B cell (primary cell): ENCODE measurements at regions not wholly inside any gene's neighbourhood (a gene's known extent, or its start where the extent isn't known, plus 50 kb on each side); places are given as distances from the start of the nearest gene placed in this dataset.

Source experiments
- ATAC-seq: fragments of 200-7000 bp; cut with Tn5 transposase; one replicate; pipeline ENCODE4 v1.10.0; 2021; ENCODE audit warnings: low read depth, mild to moderate bottlenecking, moderate number of reproducible peaks, moderate library complexity
- CTCF ChIA-PET: fragments of 350-600 bp; sonication (Branson Sonifier 250); formaldehyde crosslinking; loops from one replicate; lab custom pipeline; 2021; ENCODE audit warnings: antibody characterized with exemption, inconsistent platforms; lab: Charles Lee
- POLR2A ChIA-PET: fragments of 350-600 bp; sonication (Branson Sonifier 250); formaldehyde crosslinking; loops from one replicate; lab custom pipeline; 2021; ENCODE audit warnings: antibody characterized with exemption; lab: Charles Lee
- DNase-seq: peaks from one replicate; pipeline ENCODE4 v3.0.0; 2013
- H2AFZ ChIP-seq: 2 replicates; pipeline ENCODE4 v1.6.1; 2012; ENCODE audit warnings: mild to moderate bottlenecking, low read depth, low read length; ENCODE audit not compliant: insufficient read depth, poor library complexity, severe bottlenecking
- H3K27ac ChIP-seq, 2 donors: 1 replicate in 1 of 2; 2 replicates in 1 of 2; pipeline ENCODE4 v1.5.1; 2012 to 2013; ENCODE audit warnings: low read length in 2 of 2, mild to moderate bottlenecking in 2 of 2, moderate library complexity in 1 of 2
- H3K27me3 ChIP-seq, 4 experiments: fragments of 200-600 bp in 1 of 4; sonication (generic) in 1 of 4; replicated peaks in 1 of 4; 1 replicate in 2 of 4; 2 replicates in 2 of 4; pipeline versions ENCODE4 v1.6.1 to v1.7.0; 2013 to 2016; ENCODE audit warnings: low read length in 3 of 4, mild to moderate bottlenecking in 2 of 4, mixed read lengths in 1 of 4, moderate library complexity in 1 of 4; ENCODE audit not compliant: insufficient read depth in 4 of 4, control insufficient read depth in 3 of 4; ENCODE audit errors: control extremely low read depth in 1 of 4
- H3K36me3 ChIP-seq, 2 experiments: replicated peaks in 1 of 2; 1 replicate in 1 of 2; 2 replicates in 1 of 2; pipeline versions ENCODE4 v1.6.1 to v1.7.1; 2013; ENCODE audit warnings: low read length in 1 of 2; ENCODE audit not compliant: insufficient read depth in 2 of 2, control insufficient read depth in 1 of 2; ENCODE audit errors: control extremely low read depth in 1 of 2, extremely low read depth in 1 of 2
- H3K4me1 ChIP-seq, 2 donors: fragments of 200-600 bp in 1 of 2; sonication (generic) in 1 of 2; 1 replicate in 1 of 2; 2 replicates in 1 of 2; pipeline versions ENCODE4 v1.5.1 to v1.6.1; 2013 to 2017; ENCODE audit warnings: low read length in 2 of 2; ENCODE audit not compliant: control insufficient read depth in 2 of 2, insufficient read depth in 2 of 2
- H3K4me2 ChIP-seq: replicated peaks from 2 replicates; pipeline ENCODE3; 2012; ENCODE audit warnings: mild to moderate bottlenecking, low read depth, low read length; ENCODE audit not compliant: poor library complexity, severe bottlenecking
- H3K4me3 ChIP-seq, 5 experiments: fragments of 200-600 bp in 1 of 5; sonication (generic) in 1 of 5; 1 replicate in 3 of 5; 2 replicates in 2 of 5; pipeline versions ENCODE4 v1.5.1 to v1.7.0; 2011 to 2016; ENCODE audit warnings: low read length in 4 of 5, mild to moderate bottlenecking in 4 of 5, low read depth in 2 of 5, control low read depth in 1 of 5, moderate library complexity in 1 of 5; ENCODE audit not compliant: insufficient read depth in 1 of 5; ENCODE audit errors: control extremely low read depth in 1 of 5, extremely low read depth in 1 of 5
- H3K79me2 ChIP-seq: fragments of 200-600 bp; sonication (generic); one replicate; pipeline ENCODE4 v1.6.0; 2016; ENCODE audit warnings: low read length; ENCODE audit not compliant: control insufficient read depth, insufficient read depth
- H3K9ac ChIP-seq: fragments of 200-600 bp; sonication (generic); 2 replicates; pipeline ENCODE4 v1.6.1; 2017; ENCODE audit warnings: mild to moderate bottlenecking, low read length, moderate library complexity
- H3K9me3 ChIP-seq, 3 donors: one replicate each; pipeline versions ENCODE4 v1.6.1 to v1.7.1; 2013; ENCODE audit warnings: low read length in 2 of 3; ENCODE audit not compliant: control insufficient read depth in 2 of 3, insufficient read depth in 1 of 3; ENCODE audit errors: control extremely low read depth in 1 of 3
- H4K20me1 ChIP-seq: 2 replicates; pipeline ENCODE4 v1.6.0; 2012; ENCODE audit warnings: mild to moderate bottlenecking, low read length; ENCODE audit not compliant: insufficient read depth, control insufficient read depth, poor library complexity, severe bottlenecking
- H3K27ac Mint-ChIP-seq: one replicate; pipeline ENCODE4 v1.8.0; 2021; ENCODE audit warnings: mixed read lengths
- H3K27me3 Mint-ChIP-seq: one replicate; pipeline ENCODE4 v1.8.0; 2021; ENCODE audit warnings: mixed read lengths
- H3K4me1 Mint-ChIP-seq: one replicate; pipeline ENCODE4 v1.8.0; 2021; ENCODE audit warnings: mixed read lengths
- H3K4me3 Mint-ChIP-seq: one replicate; pipeline ENCODE4 v1.8.0; 2021; ENCODE audit warnings: mixed read lengths
- H3K9me3 Mint-ChIP-seq: one replicate; pipeline ENCODE4 v1.8.0; 2022; ENCODE audit warnings: mixed read lengths; ENCODE audit not compliant: insufficient read depth
- EZH2 ChIP-seq: IDR thresholded peaks from 2 replicates; pipeline ENCODE4 v1.6.1; 2012; ENCODE audit warnings: borderline replicate concordance, low read depth, mild to moderate bottlenecking, moderate library complexity, low read length; ENCODE audit not compliant: insufficient read depth, poor library complexity, severe bottlenecking
- WGBS: methylation state at CpG from one replicate; pipeline ENCODE4 v1.1.5; 2013; ENCODE audit warnings: missing lambda C conversion rate; ENCODE audit not compliant: insufficient coverage; 5-methylcytosine and 5-hydroxymethylcytosine counted together
- intact Hi-C: fragments of 100-400 bp; cut with micrococcal nuclease; formaldehyde crosslinking; loops from one replicate; pipeline ENCODE4 v1.10.0; 2022
- TF ChIP-seq, protein P1 (sequence below): fragments of 200-600 bp; IDR thresholded peaks from one replicate; pipeline ENCODE4 v1.8.0; 2022; ENCODE audit warnings: antibody characterized with exemption, mild to moderate bottlenecking

DNA sequence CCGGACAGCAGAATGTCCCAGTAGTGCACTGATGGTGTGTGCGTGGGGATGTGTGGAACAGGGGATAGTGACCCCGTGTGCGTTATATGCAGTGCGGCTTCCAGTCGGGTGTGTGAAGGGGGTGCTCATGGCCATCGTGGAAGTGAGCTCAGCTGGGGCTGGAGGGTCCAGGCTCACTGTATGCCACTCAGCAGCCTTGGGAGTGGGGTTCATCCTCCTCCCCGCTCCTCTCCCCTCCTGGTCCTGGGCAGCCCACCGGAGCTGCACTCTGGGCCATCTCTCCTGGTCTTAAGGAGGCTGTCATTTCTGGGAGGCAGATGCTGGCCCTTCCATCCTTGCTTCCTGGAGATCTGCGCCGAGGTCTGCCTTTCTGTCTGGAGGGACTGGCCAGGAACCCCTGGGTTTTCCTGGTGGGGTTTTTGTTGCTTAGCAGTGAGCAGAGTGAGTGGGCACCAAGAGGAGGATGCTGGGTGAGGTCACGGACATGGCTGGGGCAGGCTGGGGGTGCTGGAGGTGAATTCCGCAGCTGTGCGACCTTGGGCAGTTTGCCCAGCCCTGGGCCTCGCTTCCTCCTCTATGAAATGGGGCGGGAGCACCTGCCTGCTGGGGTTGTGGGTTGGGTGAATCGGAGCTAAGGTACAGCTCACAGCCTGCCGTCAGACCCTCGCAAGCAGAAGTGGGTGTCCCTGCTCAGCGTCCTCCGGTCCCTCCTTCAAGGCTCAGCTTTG, 164.1 kb downstream of the SEC14L1 start:
- Mint-ChIP-seq H3K27me3 (no peaks in the 10 kb centered on the region), H3K4me1 (peaks cover 8% of the 10 kb centered on the region), H3K4me3 (no peak overlapping the region), H3K27ac (peak overlapping the region; percentile 15), H3K9me3 (no peaks in the 10 kb centered on the region)
- Histone ChIP-seq H2AFZ (no peak overlapping the region), H3K36me3 (no peaks in the 10 kb centered on the region), H3K4me3 (no peak overlapping the region), H3K9me3 (no peaks in the 10 kb centered on the region), H3K4me2 (peak overlapping the region; percentile 35), H4K20me1 (no peaks in the 10 kb centered on the region), H3K4me1 (peaks cover 8 to 10% of the 10 kb centered on the region in 2 donors), H3K27me3 (no peaks in the 10 kb centered on the region), H3K27ac (no peak overlapping the region), H3K79me2 (no peaks in the 10 kb centered on the region), H3K9ac (no peak overlapping the region)
- ATAC-seq (peak; percentile 56), DNase-seq (peak; percentile 42)
- 52% methylated on average over 16 of the region's 21 CpGs for WGBS
- ChIA-PET POLR2A (no interaction called here), CTCF (interaction anchor here (1.0 to 1.3 kb wide), 2 partner anchors 27 to 192 kb away, joined by 4 to 5 read pairs; no protein-coding TSS in a partner anchor)
- TF ChIP-seq, protein P1, sequence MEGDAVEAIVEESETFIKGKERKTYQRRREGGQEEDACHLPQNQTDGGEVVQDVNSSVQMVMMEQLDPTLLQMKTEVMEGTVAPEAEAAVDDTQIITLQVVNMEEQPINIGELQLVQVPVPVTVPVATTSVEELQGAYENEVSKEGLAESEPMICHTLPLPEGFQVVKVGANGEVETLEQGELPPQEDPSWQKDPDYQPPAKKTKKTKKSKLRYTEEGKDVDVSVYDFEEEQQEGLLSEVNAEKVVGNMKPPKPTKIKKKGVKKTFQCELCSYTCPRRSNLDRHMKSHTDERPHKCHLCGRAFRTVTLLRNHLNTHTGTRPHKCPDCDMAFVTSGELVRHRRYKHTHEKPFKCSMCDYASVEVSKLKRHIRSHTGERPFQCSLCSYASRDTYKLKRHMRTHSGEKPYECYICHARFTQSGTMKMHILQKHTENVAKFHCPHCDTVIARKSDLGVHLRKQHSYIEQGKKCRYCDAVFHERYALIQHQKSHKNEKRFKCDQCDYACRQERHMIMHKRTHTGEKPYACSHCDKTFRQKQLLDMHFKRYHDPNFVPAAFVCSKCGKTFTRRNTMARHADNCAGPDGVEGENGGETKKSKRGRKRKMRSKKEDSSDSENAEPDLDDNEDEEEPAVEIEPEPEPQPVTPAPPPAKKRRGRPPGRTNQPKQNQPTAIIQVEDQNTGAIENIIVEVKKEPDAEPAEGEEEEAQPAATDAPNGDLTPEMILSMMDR = no peak
- TF ChIP-seq EZH2 = no peak
- intact Hi-C loops = no loop called here

DNA sequence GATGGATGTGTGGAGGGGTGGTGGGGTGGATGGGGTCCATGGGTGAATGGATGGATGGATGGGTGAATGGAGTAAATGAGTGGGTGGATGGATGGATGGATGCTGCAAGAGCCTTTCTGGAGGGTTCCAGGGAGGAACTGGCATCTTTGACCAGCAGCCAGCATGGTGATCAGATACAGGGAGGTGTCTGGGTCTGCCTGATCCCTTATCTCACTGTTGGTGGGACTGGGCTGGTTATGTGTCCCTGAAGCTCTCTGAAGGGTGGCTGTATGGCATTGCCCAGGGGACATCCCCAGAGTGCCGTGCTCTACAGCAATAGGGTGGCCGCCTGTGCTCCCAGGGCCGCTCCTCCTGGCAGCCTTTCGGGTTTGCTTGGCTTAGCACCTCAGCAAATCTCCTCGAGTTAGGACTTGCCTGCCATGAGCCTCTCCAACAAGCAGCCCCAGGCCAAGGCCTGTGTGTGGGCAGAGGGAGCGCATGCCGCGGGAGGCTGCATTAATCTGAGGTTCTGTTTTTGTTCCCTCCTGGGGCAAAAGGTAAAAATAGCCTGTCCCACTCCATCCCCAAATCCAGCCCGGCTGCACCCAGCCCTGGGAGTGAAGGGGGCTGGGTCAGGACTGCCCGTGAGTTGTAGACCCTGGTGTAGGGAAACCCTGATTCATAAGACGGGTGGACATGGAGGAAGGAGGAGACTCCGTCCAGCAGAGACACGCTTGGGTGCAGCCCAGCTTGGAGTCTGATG, 165.4 kb downstream of the SEC14L1 start:
- Mint-ChIP-seq H3K27ac (no peak overlapping the region), H3K27me3 (no peaks in the 10 kb centered on the region), H3K4me1 (peaks cover 13% of the 10 kb centered on the region), H3K9me3 (no peaks in the 10 kb centered on the region), H3K4me3 (no peak overlapping the region)
- Histone ChIP-seq H2AFZ (no peak overlapping the region), H3K27me3 (no peaks in the 10 kb centered on the region), H3K79me2 (no peaks in the 10 kb centered on the region), H3K9ac (no peak overlapping the region), H3K4me1 (peaks cover 9 to 18% of the 10 kb centered on the region in 2 donors), H3K27ac (no peak overlapping the region), H3K36me3 (no peaks in the 10 kb centered on the region), H3K9me3 (no peaks in the 10 kb centered on the region), H3K4me2 (no peak overlapping the region), H3K4me3 (no peak overlapping the region), H4K20me1 (no peaks in the 10 kb centered on the region)
- ChIA-PET POLR2A (interaction anchor here (0.6 kb wide), 1 partner anchor 18 kb away, joined by 4 read pairs; no protein-coding TSS in a partner anchor), CTCF (interaction anchor here (1.3 kb wide), 1 partner anchor 25 kb away, joined by 4 read pairs; no protein-coding TSS in a partner anchor)
- TF ChIP-seq EZH2 = no peak
- TF ChIP-seq, protein P1 = no peak
- no peak for ATAC-seq
- DNase-seq = no peak
- intact Hi-C loops = no loop called here
- WGBS = 100% methylated on average over 12 of the region's 13 CpGs
